ENCODE measurements at regions not wholly inside any gene's neighbourhood (a gene's known extent, or its start where the extent isn't known, plus 50 kb on each side); places are given as distances from the start of the nearest gene placed in this dataset.

- no peak overlapping the region for H3K27ac ChIP-seq (ENCODE audit: extremely low read depth, low read depth, low read length)
- TF ChIP-seq ZNF148 (tag by site-specific recombination; IDR thresholded peaks at IDR 0.05; ENCODE audit: borderline replicate concordance) (no peak), ZNF416 (tag by site-specific recombination; IDR thresholded peaks at IDR 0.05) (no peak), ZNF26 (tag by site-specific recombination; IDR thresholded peaks at IDR 0.05) (no peak), PRDM10 (tag by site-specific recombination; IDR thresholded peaks at IDR 0.05) (no peak), SP2 (tag by site-specific recombination; IDR thresholded peaks at IDR 0.05) (no peak), ZNF585B (tag by site-specific recombination; IDR thresholded peaks at IDR 0.05) (no peak), ZNF571 (tag by site-specific recombination; IDR thresholded peaks at IDR 0.05) (no peak), ZFP69B (tag by site-specific recombination; IDR thresholded peaks at IDR 0.05) (no peak), ATF2 (tag by site-specific recombination; IDR thresholded peaks at IDR 0.05; ENCODE audit: low read depth) (no peak), BCL11B (tag by site-specific recombination; IDR thresholded peaks at IDR 0.05; ENCODE audit: low read depth) (no peak), ZNF692 (tag by site-specific recombination; IDR thresholded peaks at IDR 0.05) (no peak), ZNF175 (tag by site-specific recombination; IDR thresholded peaks at IDR 0.05) (no peak)
- CTCF ChIA-PET = no interaction called here
- H3K36me3 ChIP-seq (ENCODE audit: control insufficient read depth in 2 of 2, insufficient read depth in 1 of 2, low read length in 2 of 2) = no peaks in the 10 kb centered on the region
- POLR2A ChIA-PET = interaction anchor here (0.8 kb wide), 1 partner anchor 219 kb away, joined by 3 read pairs; no protein-coding TSS in a partner anchor
- H3K4me3 ChIP-seq (ENCODE audit: low read depth, low read length) = no peak overlapping the region
- no peaks in the 10 kb centered on the region for H3K4me1 ChIP-seq (ENCODE audit: control insufficient read depth, insufficient read depth, low read length)
- no peaks in the 10 kb centered on the region for H3K9me3 ChIP-seq (ENCODE audit: control insufficient read depth, insufficient read depth, low read depth, low read length)
Observed at GRCh38 chr10:4162571-4163286, 377.7 kb upstream of the KLF6 start.

GRCh38 chr10:4159173-4159572 lies 374.2 kb upstream of the KLF6 start:
- H3K36me3 ChIP-seq (ENCODE audit: control insufficient read depth in 2 of 2, insufficient read depth in 1 of 2, low read length in 2 of 2) = no peaks in the 10 kb centered on the region
- TF ChIP-seq ZBTB44 (tag by site-specific recombination; IDR thresholded peaks at IDR 0.05) (no peak), HOXC10 (CRISPR knock-in tag; IDR thresholded peaks at IDR 0.05) (no peak), ZNF76 (tag by site-specific recombination; IDR thresholded peaks at IDR 0.05; ENCODE audit: borderline replicate concordance, low read depth) (no peak), ZNF513 (tag by site-specific recombination; IDR thresholded peaks at IDR 0.05) (no peak), GFI1B (tag by site-specific recombination; IDR thresholded peaks at IDR 0.05) (no peak)
- H3K27ac ChIP-seq (ENCODE audit: extremely low read depth, low read depth, low read length) = no peak overlapping the region
- no peaks in the 10 kb centered on the region for H3K4me1 ChIP-seq (ENCODE audit: control insufficient read depth, insufficient read depth, low read length)
- H3K9me3 ChIP-seq (ENCODE audit: control insufficient read depth, insufficient read depth, low read depth, low read length) = no peaks in the 10 kb centered on the region
- no peak overlapping the region for H3K4me3 ChIP-seq (ENCODE audit: low read depth, low read length)
- ChIA-PET POLR2A (no interaction called here), CTCF (no interaction called here)
